Trophoblast cell (in vitro differentiated cells and primary cell): ENCODE measurements at regions not wholly inside any gene's neighbourhood (a gene's known extent, or its start where the extent isn't known, plus 50 kb on each side); places are given as distances from the start of the nearest gene placed in this dataset.
A peak's percentile ranks its signal among the peaks of the same experiment; 100 is the strongest.

ENCODE experiments used
- DNase-seq, 2 donors: peaks; one replicate each; pipeline ENCODE4 v3.0.0-alpha.2; 2016
- H2AFZ ChIP-seq: 2 replicates; pipeline ENCODE4 v1.6.1; 2013; ENCODE audit warnings: low read length, moderate library complexity, mild to moderate bottlenecking; ENCODE audit not compliant: insufficient read depth, poor library complexity
- H2AK5ac ChIP-seq: 2 replicates; pipeline ENCODE4 v1.6.1; 2013; ENCODE audit warnings: mild to moderate bottlenecking, low read length
- H2BK120ac ChIP-seq: 2 replicates; pipeline ENCODE4 v1.6.1; 2013; ENCODE audit warnings: low read length, mild to moderate bottlenecking, moderate library complexity; ENCODE audit not compliant: insufficient read depth, poor library complexity
- H2BK12ac ChIP-seq: 2 replicates; pipeline ENCODE4 v1.6.1; 2013; ENCODE audit warnings: mild to moderate bottlenecking, low read length, moderate library complexity
- H2BK5ac ChIP-seq: 2 replicates; pipeline ENCODE4 v1.6.1; 2013; ENCODE audit warnings: low read length, low read depth, moderate library complexity, mild to moderate bottlenecking; ENCODE audit not compliant: poor library complexity
- H3K14ac ChIP-seq: 2 replicates; pipeline ENCODE4 v1.6.1; 2013; ENCODE audit warnings: mild to moderate bottlenecking, low read length
- H3K18ac ChIP-seq: 2 replicates; pipeline ENCODE4 v1.6.1; 2013; ENCODE audit warnings: mild to moderate bottlenecking, low read length
- H3K23ac ChIP-seq: 2 replicates; pipeline ENCODE4 v1.6.1; 2013; ENCODE audit warnings: low read length
- H3K27ac ChIP-seq: 2 replicates; pipeline ENCODE4 v1.5.1; 2013; ENCODE audit warnings: low read depth, mild to moderate bottlenecking, inconsistent platforms, low read length, moderate library complexity
- H3K27me3 ChIP-seq: 2 replicates; pipeline ENCODE4 v1.6.1; 2013; ENCODE audit warnings: inconsistent platforms, mild to moderate bottlenecking, low read length, moderate library complexity; ENCODE audit not compliant: insufficient read depth
- H3K36me3 ChIP-seq, 2 experiments: 1 replicate in 1 of 2; 2 replicates in 1 of 2; pipeline ENCODE4 v1.6.1; 2013; ENCODE audit warnings: low read length in 2 of 2, mild to moderate bottlenecking in 2 of 2, moderate library complexity in 1 of 2; ENCODE audit not compliant: insufficient read depth in 2 of 2, control insufficient read depth in 1 of 2
- H3K4ac ChIP-seq: 2 replicates; pipeline ENCODE4 v1.6.1; 2013; ENCODE audit warnings: low read depth, mild to moderate bottlenecking, low read length, moderate library complexity
- H3K4me1 ChIP-seq, 2 experiments: 1 replicate in 1 of 2; 2 replicates in 1 of 2; pipeline ENCODE4 v1.6.1; 2013; ENCODE audit warnings: low read length in 2 of 2, mild to moderate bottlenecking in 2 of 2, moderate library complexity in 1 of 2; ENCODE audit not compliant: insufficient read depth in 2 of 2, control insufficient read depth in 1 of 2
- H3K4me2 ChIP-seq: 2 replicates; pipeline ENCODE4 v1.6.1; 2013; ENCODE audit warnings: inconsistent platforms, mild to moderate bottlenecking, low read length, moderate library complexity
- H3K4me3 ChIP-seq: 2 replicates; pipeline ENCODE4 v1.5.1; 2013; ENCODE audit warnings: mild to moderate bottlenecking, low read depth, low read length, inconsistent platforms
- H3K79me1 ChIP-seq: one replicate; pipeline ENCODE4 v1.6.1; 2013; ENCODE audit warnings: low read length
- H3K79me2 ChIP-seq: 2 replicates; pipeline ENCODE4 v1.6.1; 2013; ENCODE audit warnings: low read length, mild to moderate bottlenecking; ENCODE audit not compliant: control insufficient read depth, insufficient read depth, poor library complexity
- H3K9ac ChIP-seq: 2 replicates; pipeline ENCODE4 v1.6.1; 2013; ENCODE audit warnings: mild to moderate bottlenecking, low read length
- H3K9me3 ChIP-seq: 2 replicates; pipeline ENCODE4 v1.6.1; 2013; ENCODE audit warnings: low read depth, mild to moderate bottlenecking, control low read depth, inconsistent platforms, low read length; ENCODE audit not compliant: insufficient read depth
- H4K12ac ChIP-seq: 2 replicates; pipeline ENCODE4 v1.6.1; 2013; ENCODE audit warnings: low read depth, mild to moderate bottlenecking, low read length, moderate library complexity
- H4K8ac ChIP-seq: 2 replicates; pipeline ENCODE4 v1.6.1; 2013; ENCODE audit warnings: low read depth, mild to moderate bottlenecking, low read length, moderate library complexity
- H4K91ac ChIP-seq: one replicate; pipeline ENCODE4 v1.6.1; 2013; ENCODE audit warnings: low read depth, mild to moderate bottlenecking, low read length, moderate library complexity
- WGBS: extraction: QIAGEN DNeasy Blood & Tissue Kit; methylation state at CpG from one replicate; pipeline ENCODE4 v1.1.7; 2013; ENCODE audit warnings: missing lambda C conversion rate; ENCODE audit not compliant: insufficient read length, insufficient coverage; ENCODE audit errors: extremely low coverage; 5-methylcytosine and 5-hydroxymethylcytosine counted together

- WGBS = no CpG with 5 or more reads among the region's 5 CpGs
- Histone ChIP-seq H4K8ac (no peak overlapping the region), H3K79me1 (no peaks in the 10 kb centered on the region)
These were observed 164.9 kb downstream of the NR2F2 start for GRCh38 chr15:96495386-96495785.

GRCh38 chr15:96497951-96498350 is 167.5 kb downstream of the NR2F2 start:
- Histone ChIP-seq H3K23ac (no peak overlapping the region), H3K9ac (no peak overlapping the region), H3K36me3 (no peaks in the 10 kb centered on the region), H3K4ac (no peak overlapping the region), H3K18ac (no peak overlapping the region), H3K79me2 (no peaks in the 10 kb centered on the region), H4K12ac (no peak overlapping the region), H3K14ac (no peak overlapping the region), H3K79me1 (no peaks in the 10 kb centered on the region), H2BK120ac (no peak overlapping the region), H2BK12ac (no peak overlapping the region), H4K8ac (no peak overlapping the region), H2AFZ (no peak overlapping the region), H3K4me3 (no peak overlapping the region), H4K91ac (no peak overlapping the region), H3K4me2 (no peak overlapping the region), H3K9me3 (no peaks in the 10 kb centered on the region), H3K4me1 (no peaks in the 10 kb centered on the region), H2AK5ac (no peak overlapping the region), H2BK5ac (no peak overlapping the region), H3K27ac (no peak overlapping the region), H3K27me3 (no peaks in the 10 kb centered on the region)
- no CpG with 5 or more reads among the region's 7 CpGs for WGBS
- DNase-seq = peak in 1 of 2 donors; percentile 42

More at GRCh38 chr15:96495386-96495785, 164.9 kb downstream of the NR2F2 start:
- Histone ChIP-seq H3K4me2 (no peak overlapping the region), H3K36me3 (no peaks in the 10 kb centered on the region), H3K23ac (no peak overlapping the region), H3K9ac (no peak overlapping the region), H3K79me2 (no peaks in the 10 kb centered on the region), H4K12ac (no peak overlapping the region), H3K14ac (no peak overlapping the region), H2AK5ac (no peak overlapping the region), H3K4me3 (no peak overlapping the region), H3K27me3 (no peaks in the 10 kb centered on the region), H3K27ac (no peak overlapping the region), H2BK120ac (no peak overlapping the region), H2BK5ac (no peak overlapping the region), H2BK12ac (no peak overlapping the region), H3K4ac (no peak overlapping the region), H4K91ac (no peak overlapping the region), H3K4me1 (no peaks in the 10 kb centered on the region), H3K18ac (no peak overlapping the region), H2AFZ (no peak overlapping the region), H3K9me3 (no peaks in the 10 kb centered on the region)
- no peak for DNase-seq

- Histone ChIP-seq H3K4ac (no peak overlapping the region), H2BK12ac (no peak overlapping the region), H3K18ac (no peak overlapping the region), H3K27ac (no peak overlapping the region), H2BK5ac (no peak overlapping the region), H3K36me3 (no peaks in the 10 kb centered on the region), H2AFZ (no peak overlapping the region), H3K9ac (no peak overlapping the region), H3K9me3 (no peaks in the 10 kb centered on the region), H2BK120ac (no peak overlapping the region), H3K4me2 (no peak overlapping the region), H4K91ac (no peak overlapping the region), H3K4me1 (no peaks in the 10 kb centered on the region), H4K8ac (no peak overlapping the region), H4K12ac (no peak overlapping the region), H3K27me3 (no peaks in the 10 kb centered on the region), H3K79me2 (no peaks in the 10 kb centered on the region), H3K79me1 (no peaks in the 10 kb centered on the region), H3K23ac (no peak overlapping the region), H3K14ac (no peak overlapping the region), H3K4me3 (no peak overlapping the region), H2AK5ac (no peak overlapping the region)
- no peak for DNase-seq
- no CpG with 5 or more reads among the region's 5 CpGs for WGBS
These were observed 170.0 kb downstream of the NR2F2 start for GRCh38 chr15:96500508-96500907.

GRCh38 chr15:96501362-96501761 is 170.9 kb downstream of the NR2F2 start:
- Histone ChIP-seq H3K27ac (no peak overlapping the region), H4K8ac (no peak overlapping the region), H3K79me1 (no peaks in the 10 kb centered on the region), H4K12ac (no peak overlapping the region), H3K4me3 (no peak overlapping the region), H4K91ac (no peak overlapping the region), H3K9me3 (no peaks in the 10 kb centered on the region), H2AK5ac (no peak overlapping the region), H3K4me2 (no peak overlapping the region), H3K79me2 (no peaks in the 10 kb centered on the region), H3K4ac (no peak overlapping the region), H3K9ac (no peak overlapping the region), H3K4me1 (no peaks in the 10 kb centered on the region), H3K18ac (no peak overlapping the region), H2BK12ac (no peak overlapping the region), H3K14ac (no peak overlapping the region), H3K36me3 (no peaks in the 10 kb centered on the region), H2AFZ (no peak overlapping the region), H2BK5ac (no peak overlapping the region), H3K23ac (no peak overlapping the region), H3K27me3 (no peaks in the 10 kb centered on the region), H2BK120ac (no peak overlapping the region)
- DNase-seq = no peak
- WGBS = no CpG with 5 or more reads among the region's 1 CpG
